NCI-H446 treated with DMSO at 0.1 percent for 48 hours (cell line): ENCODE measurements at regions not wholly inside any gene's neighbourhood (a gene's known extent, or its start where the extent isn't known, plus 50 kb on each side); places are given as distances from the start of the nearest gene placed in this dataset.

Experiments used
- DNase-seq: peaks from one replicate; lab custom pipeline; 2025; lab: John Stamatoyannopoulos, UW

DNA sequence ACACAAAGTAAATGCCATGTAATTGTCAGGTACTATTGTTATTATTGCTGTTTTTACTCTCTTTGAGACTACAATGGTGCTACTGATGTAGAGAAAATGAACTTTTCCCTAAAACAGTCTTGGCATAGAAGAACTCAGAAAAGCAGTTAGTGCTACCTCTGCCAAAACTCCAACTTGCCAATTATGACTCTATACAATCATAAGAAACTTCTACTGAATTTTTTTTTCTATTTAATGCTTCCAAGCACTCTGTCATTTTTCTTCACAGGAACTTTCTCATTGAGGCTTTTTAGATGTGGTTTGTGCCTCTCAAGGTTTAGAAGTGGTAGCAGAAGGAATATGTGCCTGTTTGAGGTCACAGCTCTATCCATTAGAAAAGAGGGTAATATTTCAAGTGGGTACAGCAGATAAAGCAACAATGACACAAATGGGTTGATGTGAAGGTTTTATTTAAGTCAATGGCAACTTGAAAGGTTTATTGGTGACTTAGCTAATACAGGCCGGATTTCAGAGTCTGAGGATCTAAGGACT, 64.0 kb upstream of the FERD3L start:
- DNase-seq = peak; percentile 23

DNA sequence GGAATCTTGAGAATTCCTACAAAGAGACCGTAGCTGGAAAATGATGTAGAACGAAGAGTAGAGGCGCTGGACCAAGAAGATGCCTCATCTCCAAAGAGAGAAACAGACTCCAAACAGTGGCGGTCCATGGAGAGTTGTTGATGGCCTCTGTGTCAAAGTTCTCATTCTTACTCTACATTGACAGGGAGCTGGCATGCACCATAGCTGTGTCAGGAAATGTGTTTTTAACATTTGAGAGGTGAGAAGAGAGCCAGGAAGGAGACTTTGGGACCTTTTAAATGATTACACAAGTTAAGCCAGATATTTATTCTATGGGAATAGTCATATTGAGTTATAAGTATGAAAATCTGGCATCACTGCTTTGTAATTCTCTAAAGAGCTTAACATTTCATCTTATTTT, 61.5 kb upstream of the FERD3L start:
- no peak for DNase-seq

DNA sequence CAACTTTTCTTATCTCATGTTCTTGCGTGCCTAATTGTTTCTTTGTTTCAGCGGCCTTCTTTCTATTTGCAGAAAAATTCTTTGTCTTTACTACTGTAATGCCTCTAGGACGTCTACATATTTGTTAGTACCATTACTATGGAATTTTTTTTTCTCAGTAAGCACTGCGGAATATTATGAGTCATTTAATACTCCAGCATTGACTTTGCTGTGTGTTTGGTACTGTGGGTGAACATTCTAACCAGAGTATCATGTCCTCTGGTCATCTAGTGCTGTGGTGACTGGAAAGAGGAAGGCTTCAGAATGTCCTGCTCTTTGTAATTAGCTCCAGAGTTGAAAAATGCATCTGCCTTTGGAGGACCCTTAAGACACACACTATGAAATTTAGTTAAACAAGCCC, 58.5 kb upstream of the FERD3L start:
- DNase-seq = no peak

DNA sequence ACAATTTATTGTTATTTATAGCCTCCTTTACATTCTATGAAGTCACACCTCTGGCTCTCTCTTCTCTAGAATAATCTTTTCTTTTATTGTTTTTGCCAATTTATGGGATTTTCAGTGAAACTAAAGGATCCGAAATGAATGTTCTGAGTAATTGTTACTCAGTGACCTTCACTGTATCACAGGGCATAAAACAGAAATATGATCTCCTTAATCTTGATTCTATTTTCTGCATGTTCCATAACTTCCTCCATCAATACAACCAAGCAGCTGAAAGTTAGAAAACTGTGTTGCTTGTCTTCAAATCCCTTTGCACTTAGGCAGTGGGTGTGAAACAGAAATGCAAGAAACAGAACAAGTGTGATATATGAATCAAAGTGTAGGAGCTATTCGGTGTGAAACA, 57.4 kb upstream of the FERD3L start:
- no peak for DNase-seq
